CD14-positive monocyte (primary cell): ENCODE measurements at regions not wholly inside any gene's neighbourhood (a gene's known extent, or its start where the extent isn't known, plus 50 kb on each side); places are given as distances from the start of the nearest gene placed in this dataset.

Experiments used
- DNase-seq, 3 donors: peaks; one replicate each; pipeline ENCODE4 v3.0.0-alpha.2; 2011 to 2022
- H2AFZ ChIP-seq: 2 replicates; pipeline ENCODE4 v1.6.0; 2012; ENCODE audit warnings: mild to moderate bottlenecking, low read depth, low read length, inconsistent platforms; ENCODE audit not compliant: insufficient read depth, poor library complexity, severe bottlenecking
- H3K27ac ChIP-seq, 2 donors: 1 replicate in 1 of 2; 2 replicates in 1 of 2; pipeline ENCODE4 v1.5.1; 2012 to 2013; ENCODE audit warnings: low read length in 2 of 2, control low read depth in 1 of 2, inconsistent platforms in 1 of 2, low read depth in 1 of 2, mild to moderate bottlenecking in 1 of 2
- H3K27me3 ChIP-seq, 2 donors: one replicate each; pipeline versions ENCODE4 v1.6.0 to v1.6.1; 2011 to 2013; ENCODE audit warnings: low read length in 2 of 2; ENCODE audit not compliant: control insufficient read depth in 2 of 2, insufficient read depth in 2 of 2
- H3K36me3 ChIP-seq, 2 donors: replicated peaks in 1 of 2; 1 replicate in 1 of 2; 2 replicates in 1 of 2; pipeline versions ENCODE4 v1.5.1 to v1.6.1; 2012 to 2013; ENCODE audit warnings: low read length in 2 of 2, control low read depth in 1 of 2, inconsistent platforms in 1 of 2, mild to moderate bottlenecking in 1 of 2; ENCODE audit not compliant: insufficient read depth in 2 of 2, control insufficient read depth in 1 of 2
- H3K4me1 ChIP-seq, 2 donors: 1 replicate in 1 of 2; 2 replicates in 1 of 2; pipeline versions ENCODE4 v1.5.1 to v1.6.1; 2012 to 2013; ENCODE audit warnings: low read length in 2 of 2, control low read depth in 1 of 2, inconsistent platforms in 1 of 2, mild to moderate bottlenecking in 1 of 2, moderate library complexity in 1 of 2; ENCODE audit not compliant: insufficient read depth in 2 of 2, control insufficient read depth in 1 of 2
- H3K4me2 ChIP-seq: replicated peaks from 2 replicates; pipeline ENCODE3; 2012; ENCODE audit warnings: low read length, moderate library complexity, mild to moderate bottlenecking; ENCODE audit not compliant: poor library complexity, severe bottlenecking; ENCODE audit errors: extremely low read depth
- H3K4me3 ChIP-seq, 3 experiments: fragments of 200-600 bp in 1 of 3; sonication (generic) in 1 of 3; replicated peaks in 1 of 3; 1 replicate in 2 of 3; 2 replicates in 1 of 3; pipeline ENCODE4 v1.5.1; 2011 to 2013; ENCODE audit warnings: low read length in 3 of 3, mild to moderate bottlenecking in 3 of 3, control low read depth in 2 of 3, low read depth in 2 of 3, inconsistent platforms in 1 of 3, moderate library complexity in 1 of 3
- H3K79me2 ChIP-seq: 2 replicates; pipeline ENCODE4 v1.6.0; 2012; ENCODE audit warnings: mild to moderate bottlenecking, control low read depth, inconsistent platforms, low read length, moderate library complexity; ENCODE audit not compliant: insufficient read depth
- H3K9ac ChIP-seq: 2 replicates; pipeline ENCODE4 v1.6.0; 2017; ENCODE audit warnings: low read length, mild to moderate bottlenecking; ENCODE audit not compliant: insufficient read depth, poor library complexity, severe bottlenecking
- H3K9me3 ChIP-seq, 2 donors: replicated peaks in 1 of 2; 1 replicate in 1 of 2; 2 replicates in 1 of 2; pipeline versions ENCODE4 v1.5.1 to v1.6.1; 2012 to 2013; ENCODE audit warnings: low read length in 2 of 2, control low read depth in 1 of 2; ENCODE audit not compliant: control insufficient read depth in 1 of 2, insufficient read depth in 1 of 2
- H4K20me1 ChIP-seq: 2 replicates; pipeline ENCODE4 v1.6.0; 2012; ENCODE audit warnings: mild to moderate bottlenecking, low read length, control low read depth, moderate library complexity; ENCODE audit not compliant: insufficient read depth
- H3K27ac Mint-ChIP-seq, 7 donors: one replicate each; pipeline ENCODE4 v1.8.0; 2020; ENCODE audit warnings: mild to moderate bottlenecking in 7 of 7, mixed read lengths in 7 of 7, moderate library complexity in 6 of 7, inconsistent platforms in 2 of 7
- H3K27me3 Mint-ChIP-seq, 3 donors: one replicate each; pipeline ENCODE4 v1.8.0; 2021 to 2022; ENCODE audit warnings: low read depth in 3 of 3, mild to moderate bottlenecking in 3 of 3, mixed read lengths in 3 of 3, moderate library complexity in 3 of 3, inconsistent platforms in 1 of 3
- H3K36me3 Mint-ChIP-seq, 2 donors: one replicate each; pipeline ENCODE4 v1.8.0; 2020; ENCODE audit warnings: mixed read lengths in 2 of 2, inconsistent platforms in 1 of 2, mild to moderate bottlenecking in 1 of 2
- H3K4me1 Mint-ChIP-seq: one replicate; pipeline ENCODE4 v1.8.0; 2020; ENCODE audit warnings: mild to moderate bottlenecking, mixed read lengths
- H3K4me3 Mint-ChIP-seq, 2 donors: one replicate each; pipeline ENCODE4 v1.8.0; 2020; ENCODE audit warnings: mild to moderate bottlenecking in 2 of 2, mixed read lengths in 2 of 2, moderate library complexity in 1 of 2
- H3K9me3 Mint-ChIP-seq, 7 donors: one replicate each; pipeline ENCODE4 v1.8.0; 2020 to 2022; ENCODE audit warnings: mixed read lengths in 7 of 7, mild to moderate bottlenecking in 6 of 7, moderate library complexity in 6 of 7, inconsistent platforms in 2 of 7
- CTCF ChIP-seq: fragments of 200-600 bp; IDR thresholded peaks from one replicate; pipeline ENCODE4 v1.8.0; 2022; ENCODE audit warnings: antibody characterized with exemption, mild to moderate bottlenecking
- WGBS: methylation state at CpG from one replicate; pipeline ENCODE4 v1.1.5; 2013; ENCODE audit warnings: missing lambda C conversion rate; ENCODE audit not compliant: insufficient coverage; 5-methylcytosine and 5-hydroxymethylcytosine counted together
- intact Hi-C, 2 donors: fragments of 100-400 bp; cut with micrococcal nuclease; formaldehyde crosslinking; loops; one replicate each; pipeline versions ENCODE4 v1.15.0 to v1.15.1; 2023

- H4K20me1 ChIP-seq: no peaks in the 10 kb centered on the region
- no peaks in the 10 kb centered on the region for H3K4me1 ChIP-seq
- H3K36me3 ChIP-seq: no peaks in the 10 kb centered on the region
- no peaks in the 10 kb centered on the region for H3K27me3 ChIP-seq
- H3K9me3 ChIP-seq: peaks cover 9 to 11% of the 10 kb centered on the region in 2 donors
- no peaks in the 10 kb centered on the region for H3K36me3 Mint-ChIP-seq
- H3K9me3 Mint-ChIP-seq: peaks cover 5 to 22% (median 16%) of the 10 kb centered on the region in 7 donors
- no peak overlapping the region for H3K4me2 ChIP-seq
- no peaks in the 10 kb centered on the region for H3K4me1 Mint-ChIP-seq
- no peak overlapping the region for H3K27ac Mint-ChIP-seq
- H3K79me2 ChIP-seq: no peaks in the 10 kb centered on the region
- WGBS: 86% methylated on average over 2 of the region's 2 CpGs
- H3K4me3 Mint-ChIP-seq: no peak overlapping the region
- no peak for TF ChIP-seq CTCF
- DNase-seq: no peak
- H3K27ac ChIP-seq: no peak overlapping the region
- no peak overlapping the region for H2AFZ ChIP-seq
- intact Hi-C loops: no loop called here
- no peak overlapping the region for H3K4me3 ChIP-seq
- no peak overlapping the region for H3K9ac ChIP-seq
- H3K27me3 Mint-ChIP-seq: peaks cover 0 to 2% (median 1%) of the 10 kb centered on the region in 3 donors
Measured at GRCh38 chr18:1861473-1861872, 709.8 kb downstream of the METTL4 start.

- Histone ChIP-seq H3K27ac (no peak overlapping the region), H4K20me1 (no peaks in the 10 kb centered on the region), H3K36me3 (no peaks in the 10 kb centered on the region), H3K4me3 (no peak overlapping the region), H3K79me2 (no peaks in the 10 kb centered on the region), H3K9me3 (peaks cover 9 to 11% of the 10 kb centered on the region in 2 donors), H3K27me3 (no peaks in the 10 kb centered on the region), H3K4me1 (no peaks in the 10 kb centered on the region), H2AFZ (no peak overlapping the region), H3K4me2 (no peak overlapping the region), H3K9ac (no peak overlapping the region)
- DNase-seq: no peak
- no peak for TF ChIP-seq CTCF
- H3K9me3 Mint-ChIP-seq: peaks cover 0 to 10% (median 6%) of the 10 kb centered on the region in 7 donors
- no peaks in the 10 kb centered on the region for H3K4me1 Mint-ChIP-seq
- H3K27me3 Mint-ChIP-seq: peaks cover 0 to 2% (median 1%) of the 10 kb centered on the region in 3 donors
- WGBS: 83% methylated on average over 3 of the region's 3 CpGs
- intact Hi-C loops: no loop called here
- no peaks in the 10 kb centered on the region for H3K36me3 Mint-ChIP-seq
- H3K27ac Mint-ChIP-seq: no peak overlapping the region
- no peak overlapping the region for H3K4me3 Mint-ChIP-seq
Measured at GRCh38 chr18:1865869-1866268, 705.4 kb downstream of the METTL4 start.
